ENCODE measurements at regions not wholly inside any gene's neighbourhood (a gene's known extent, or its start where the extent isn't known, plus 50 kb on each side); places are given as distances from the start of the nearest gene placed in this dataset.

DNA sequence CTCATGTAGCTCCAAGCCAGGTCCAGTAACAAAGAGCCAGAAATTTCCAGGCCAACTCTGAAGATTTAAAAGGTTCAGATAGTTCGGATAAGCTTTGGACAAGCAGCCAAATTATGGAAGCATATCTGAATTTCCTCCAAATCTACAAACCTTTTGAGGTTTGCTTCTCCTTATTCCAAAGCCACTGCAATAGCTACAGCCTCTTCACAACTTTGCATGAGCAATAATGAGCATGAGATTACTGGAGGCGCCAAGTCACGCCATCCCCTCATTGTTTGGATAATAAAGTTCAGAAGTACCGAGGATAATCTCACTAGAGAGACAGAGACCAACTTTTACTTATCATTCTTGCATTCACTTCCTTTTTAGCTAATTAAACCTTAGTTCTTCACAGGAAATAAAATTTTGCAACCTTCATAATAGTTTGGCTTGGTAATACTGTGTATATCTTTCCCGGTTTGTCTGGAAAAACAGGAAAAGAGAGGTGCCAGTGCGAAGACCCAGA, 329.6 kb upstream of the RSPO3 start:
- Histone ChIP-seq H3K4me2 (no peak overlapping the region), H3K27me3 (no peaks in the 10 kb centered on the region), H3K4me1 (no peaks in the 10 kb centered on the region), H3K4me3 (no peak overlapping the region), H4K20me1 (no peaks in the 10 kb centered on the region), H3K9me3 (no peaks in the 10 kb centered on the region), H3K9ac (no peak overlapping the region), H3K27ac (no peak overlapping the region), H3K36me3 (no peaks in the 10 kb centered on the region)
- no peak for TF ChIP-seq Cebpa-rat (IDR thresholded peaks at IDR 0.05)

DNA sequence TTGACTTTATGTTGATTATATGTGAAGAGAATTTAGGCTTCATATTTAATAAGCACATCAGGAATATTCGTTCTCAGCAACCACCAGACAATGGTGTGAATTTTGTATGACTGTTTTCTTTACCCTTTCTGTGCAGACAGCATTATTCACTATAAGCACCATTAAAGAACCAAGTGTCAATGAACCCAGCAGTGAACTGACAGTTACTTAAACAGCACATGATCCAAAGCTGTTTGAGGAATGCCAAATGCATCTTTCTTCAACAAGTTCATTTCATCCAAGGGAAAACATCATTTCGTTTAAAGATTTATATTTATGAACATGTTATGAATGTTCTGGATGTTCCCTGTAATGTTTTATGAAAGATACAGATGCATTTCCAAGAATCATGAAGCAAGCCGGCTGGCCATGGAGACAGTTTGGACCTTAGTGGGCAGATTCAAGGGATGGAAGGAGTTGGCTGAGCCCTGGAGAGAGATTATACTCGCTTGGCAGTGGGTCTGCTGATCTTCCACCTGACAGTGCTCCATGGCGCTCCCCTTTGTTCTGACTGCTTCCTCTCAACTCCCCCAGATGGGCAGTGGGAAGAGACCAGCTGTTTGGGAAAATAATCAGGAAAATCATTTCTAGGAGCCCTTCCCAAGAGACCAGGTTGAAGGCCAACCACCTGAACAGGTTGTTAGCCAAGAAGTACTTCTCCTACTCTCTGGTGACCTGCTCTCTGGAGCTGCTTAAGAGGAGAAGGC, 326.0 kb upstream of the RSPO3 start:
- Histone ChIP-seq H3K4me2 (no peak overlapping the region), H3K27ac (no peak overlapping the region), H3K36me3 (no peaks in the 10 kb centered on the region), H3K4me1 (no peaks in the 10 kb centered on the region), H3K27me3 (no peaks in the 10 kb centered on the region), H3K9me3 (no peaks in the 10 kb centered on the region), H3K4me3 (no peak overlapping the region), H3K9ac (no peak overlapping the region), H4K20me1 (no peaks in the 10 kb centered on the region)
- TF ChIP-seq Cebpa-rat (IDR thresholded peaks at IDR 0.05) = no peak

DNA sequence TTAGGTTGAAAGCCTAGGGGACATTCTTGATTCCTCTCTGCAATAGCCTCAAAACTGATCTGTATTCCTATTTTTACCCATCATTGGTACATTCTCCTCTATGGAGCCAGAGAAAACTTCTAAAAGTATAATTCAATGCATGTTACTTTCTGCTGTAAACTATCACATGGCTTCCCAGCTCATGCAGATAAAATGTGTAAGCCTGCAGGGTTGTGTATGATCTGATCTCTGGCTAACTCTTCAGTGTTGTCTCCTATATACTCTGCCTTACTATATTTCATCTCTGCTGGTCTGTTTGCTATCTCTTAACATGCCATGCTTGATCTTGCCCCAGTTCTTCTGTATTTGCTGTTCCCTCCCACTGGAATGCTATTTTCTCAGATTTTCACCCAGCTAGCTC, 323.3 kb upstream of the RSPO3 start:
- no peak overlapping the region for H3K9ac ChIP-seq
- H3K27ac ChIP-seq = no peak overlapping the region
- TF ChIP-seq Cebpa-rat (IDR thresholded peaks at IDR 0.05) = no peak
- no peaks in the 10 kb centered on the region for H3K9me3 ChIP-seq
- no peaks in the 10 kb centered on the region for H3K27me3 ChIP-seq
- H3K4me1 ChIP-seq = no peaks in the 10 kb centered on the region
- no peak overlapping the region for H3K4me3 ChIP-seq
- no peak overlapping the region for H3K4me2 ChIP-seq
- H3K36me3 ChIP-seq = no peaks in the 10 kb centered on the region
- no peaks in the 10 kb centered on the region for H4K20me1 ChIP-seq

DNA sequence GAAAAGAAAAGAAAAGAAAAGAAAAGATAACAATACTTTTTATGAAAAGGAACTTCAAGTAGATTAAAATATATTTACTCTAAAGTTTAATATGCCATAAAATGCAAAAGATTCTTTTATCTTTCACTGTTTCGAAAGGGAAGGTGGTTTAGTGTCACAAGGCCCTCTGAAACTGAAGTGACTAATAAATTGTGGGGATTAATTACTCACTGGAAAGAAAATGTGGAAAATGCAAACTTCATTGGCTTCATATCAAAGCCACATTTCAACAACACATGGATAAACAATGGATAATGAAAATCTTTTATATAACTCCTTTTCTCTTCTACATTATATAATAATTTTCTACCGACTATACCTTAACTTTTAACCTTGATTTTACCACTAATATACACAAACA, 320.5 kb upstream of the RSPO3 start:
- H3K9me3 ChIP-seq = no peaks in the 10 kb centered on the region
- H3K27me3 ChIP-seq = no peaks in the 10 kb centered on the region
- TF ChIP-seq Cebpa-rat (IDR thresholded peaks at IDR 0.05) = no peak
- no peak overlapping the region for H3K4me2 ChIP-seq
- no peak overlapping the region for H3K4me3 ChIP-seq
- no peak overlapping the region for H3K27ac ChIP-seq
- no peaks in the 10 kb centered on the region for H3K4me1 ChIP-seq
- H3K9ac ChIP-seq = no peak overlapping the region
- no peaks in the 10 kb centered on the region for H4K20me1 ChIP-seq
- H3K36me3 ChIP-seq = no peaks in the 10 kb centered on the region

DNA sequence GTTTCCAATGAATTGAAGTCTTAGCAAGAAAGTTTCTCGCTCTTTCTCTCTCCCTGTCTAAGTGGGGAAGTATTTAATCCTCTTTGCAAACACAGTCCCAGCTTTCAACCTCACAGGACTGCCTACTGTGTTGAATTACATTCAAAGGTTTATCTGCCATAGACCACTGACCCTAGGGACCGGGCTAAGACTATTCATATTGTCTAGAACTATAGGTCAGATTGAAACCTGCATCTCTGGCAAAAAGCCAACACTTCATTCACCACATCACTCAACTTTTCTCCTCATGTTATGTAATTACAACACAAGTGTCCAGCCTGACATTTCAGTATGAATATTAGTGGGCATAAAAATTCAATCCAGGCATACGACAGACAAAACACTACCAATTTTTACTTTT, 314.7 kb upstream of the RSPO3 start:
- Histone ChIP-seq H4K20me1 (no peaks in the 10 kb centered on the region), H3K9ac (no peak overlapping the region), H3K4me2 (no peak overlapping the region), H3K27me3 (no peaks in the 10 kb centered on the region), H3K36me3 (no peaks in the 10 kb centered on the region), H3K4me3 (no peak overlapping the region), H3K9me3 (no peaks in the 10 kb centered on the region), H3K27ac (no peak overlapping the region), H3K4me1 (no peaks in the 10 kb centered on the region)
- TF ChIP-seq Cebpa-rat (IDR thresholded peaks at IDR 0.05) = no peak

DNA sequence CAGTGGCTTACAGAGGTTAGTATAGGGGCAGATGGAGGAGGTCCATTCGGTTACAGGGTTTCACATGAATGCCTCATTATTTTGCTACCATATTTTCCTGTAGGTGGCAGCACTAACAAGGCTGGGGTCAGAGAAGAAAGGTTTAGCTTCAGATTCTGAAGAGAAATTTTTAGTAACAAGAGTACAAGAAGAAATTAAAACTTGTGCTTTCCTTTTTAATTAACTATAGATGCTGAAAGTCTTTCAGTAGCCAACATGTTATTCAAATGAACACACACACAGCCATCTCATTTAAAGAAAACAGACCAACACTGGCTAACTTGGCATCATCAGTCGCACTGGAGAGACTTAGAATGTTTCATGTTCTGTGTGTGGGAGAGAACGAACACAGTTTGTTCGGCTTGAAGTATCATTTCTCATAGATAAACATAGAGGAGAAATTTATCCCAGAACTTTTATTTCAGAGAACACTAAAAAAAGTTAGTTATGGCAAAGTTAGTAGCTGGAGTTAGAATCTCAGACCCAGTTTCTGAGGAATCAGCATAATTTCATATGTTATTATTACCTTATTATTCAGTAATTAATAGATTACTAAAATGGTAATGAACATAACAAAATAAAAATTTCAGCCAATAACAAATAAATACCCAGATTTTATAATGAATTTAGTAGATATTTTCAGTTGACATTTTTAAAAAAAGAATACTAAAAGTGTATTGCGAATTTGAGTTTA, 314.0 kb upstream of the RSPO3 start:
- H3K4me1 ChIP-seq = no peaks in the 10 kb centered on the region
- H3K9me3 ChIP-seq = no peaks in the 10 kb centered on the region
- no peaks in the 10 kb centered on the region for H3K36me3 ChIP-seq
- H4K20me1 ChIP-seq = no peaks in the 10 kb centered on the region
- H3K27ac ChIP-seq = no peak overlapping the region
- H3K27me3 ChIP-seq = no peaks in the 10 kb centered on the region
- H3K9ac ChIP-seq = no peak overlapping the region
- no peak overlapping the region for H3K4me3 ChIP-seq
- H3K4me2 ChIP-seq = no peak overlapping the region
- no peak for TF ChIP-seq Cebpa-rat (IDR thresholded peaks at IDR 0.05)

DNA sequence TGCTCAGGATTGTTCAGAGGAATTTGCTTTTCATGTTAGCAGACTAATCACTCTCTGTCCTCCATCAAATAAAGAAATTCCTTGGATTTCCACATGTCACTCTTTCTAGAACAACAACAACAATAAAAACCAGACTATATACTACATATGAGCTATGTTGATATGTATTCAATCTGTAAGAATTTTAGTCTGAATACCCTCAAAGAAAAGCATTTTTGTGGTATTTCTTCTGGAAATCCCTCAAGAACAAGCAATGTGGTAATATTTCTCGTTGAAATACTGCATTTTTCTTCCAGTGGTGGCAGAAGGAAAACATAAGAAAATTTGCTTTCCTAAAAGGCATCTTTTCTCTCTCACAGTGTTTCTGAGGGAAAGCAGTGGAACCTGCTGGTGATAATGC, 312.6 kb upstream of the RSPO3 start:
- no peak for TF ChIP-seq Cebpa-rat (IDR thresholded peaks at IDR 0.05)
- Histone ChIP-seq H3K27me3 (no peaks in the 10 kb centered on the region), H3K9ac (no peak overlapping the region), H3K4me1 (no peaks in the 10 kb centered on the region), H3K4me3 (no peak overlapping the region), H3K4me2 (no peak overlapping the region), H3K9me3 (no peaks in the 10 kb centered on the region), H3K36me3 (no peaks in the 10 kb centered on the region), H3K27ac (no peak overlapping the region), H4K20me1 (no peaks in the 10 kb centered on the region)

DNA sequence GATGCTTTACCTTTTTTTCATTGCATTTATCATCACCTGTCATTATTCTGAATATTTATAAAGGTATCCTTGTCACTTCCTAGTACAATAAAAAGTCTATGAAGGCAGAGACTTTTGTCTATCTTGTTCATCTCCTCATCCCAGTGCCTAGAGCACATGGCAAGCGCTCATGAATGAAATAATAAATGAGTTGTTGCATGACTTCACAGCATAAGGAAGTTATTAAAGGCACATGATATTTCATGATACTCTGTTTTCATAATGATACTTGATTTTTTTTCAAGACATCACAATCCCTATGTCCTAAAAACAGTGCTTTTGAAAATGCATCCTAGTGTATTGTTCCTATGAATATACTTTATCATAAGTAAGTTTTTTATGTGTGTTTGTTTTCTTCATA, 310.6 kb upstream of the RSPO3 start:
- Histone ChIP-seq H3K9ac (no peak overlapping the region), H3K27ac (no peak overlapping the region), H3K27me3 (no peaks in the 10 kb centered on the region), H3K4me1 (no peaks in the 10 kb centered on the region), H3K9me3 (no peaks in the 10 kb centered on the region), H4K20me1 (no peaks in the 10 kb centered on the region), H3K4me2 (no peak overlapping the region), H3K4me3 (no peak overlapping the region), H3K36me3 (no peaks in the 10 kb centered on the region)
- no peak for TF ChIP-seq Cebpa-rat (IDR thresholded peaks at IDR 0.05)

DNA sequence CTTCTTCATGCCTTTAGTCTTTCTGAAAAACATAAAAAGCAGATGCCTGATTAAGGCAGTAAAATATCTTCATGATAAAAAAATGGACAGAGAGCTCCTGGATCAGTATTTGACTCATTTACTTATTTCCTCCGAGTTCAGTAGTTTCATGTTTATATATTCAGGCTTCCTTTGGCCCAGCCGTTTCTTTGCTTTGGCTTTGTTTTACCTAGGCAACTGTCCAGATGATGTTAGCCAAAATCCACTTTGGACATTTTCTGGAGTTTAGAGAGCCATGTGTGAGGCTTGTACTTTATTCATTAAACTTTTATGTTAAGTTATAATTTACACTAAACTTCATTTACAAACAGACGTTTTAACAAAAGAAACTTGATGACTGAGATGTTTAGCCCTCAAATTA, 307.1 kb upstream of the RSPO3 start:
- H3K27ac ChIP-seq = no peak overlapping the region
- no peak overlapping the region for H3K9ac ChIP-seq
- no peaks in the 10 kb centered on the region for H3K27me3 ChIP-seq
- no peak overlapping the region for H3K4me2 ChIP-seq
- no peaks in the 10 kb centered on the region for H4K20me1 ChIP-seq
- H3K4me1 ChIP-seq = no peaks in the 10 kb centered on the region
- no peak for TF ChIP-seq Cebpa-rat (IDR thresholded peaks at IDR 0.05)
- no peaks in the 10 kb centered on the region for H3K9me3 ChIP-seq
- H3K36me3 ChIP-seq = no peaks in the 10 kb centered on the region
- no peak overlapping the region for H3K4me3 ChIP-seq

DNA sequence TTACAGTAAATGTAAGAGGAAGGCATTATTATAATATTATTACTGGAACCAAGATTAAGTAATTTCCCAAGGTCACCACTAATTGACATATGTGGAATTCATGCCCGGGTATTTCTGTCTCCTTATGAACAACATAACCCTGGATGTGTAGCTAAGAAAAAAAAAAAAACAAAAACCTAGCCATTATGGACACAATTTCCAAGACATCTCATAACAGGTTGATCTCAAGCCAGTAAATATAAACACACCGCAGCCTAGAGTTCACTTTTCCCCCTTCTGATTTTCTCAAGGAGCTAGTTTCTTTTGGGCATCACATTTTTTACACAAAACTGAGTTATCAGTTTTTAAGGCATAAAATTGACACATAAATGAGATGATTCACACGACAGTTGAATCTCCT, 306.5 kb upstream of the RSPO3 start:
- Histone ChIP-seq H3K27me3 (no peaks in the 10 kb centered on the region), H3K4me1 (no peaks in the 10 kb centered on the region), H3K36me3 (no peaks in the 10 kb centered on the region), H3K9me3 (no peaks in the 10 kb centered on the region), H3K4me3 (no peak overlapping the region), H3K9ac (no peak overlapping the region), H3K27ac (no peak overlapping the region), H4K20me1 (no peaks in the 10 kb centered on the region), H3K4me2 (no peak overlapping the region)
- no peak for TF ChIP-seq Cebpa-rat (IDR thresholded peaks at IDR 0.05)

All from BLaER1 (cell line).